Neural cell (in vitro differentiated cells): ENCODE measurements at regions not wholly inside any gene's neighbourhood (a gene's known extent, or its start where the extent isn't known, plus 50 kb on each side); places are given as distances from the start of the nearest gene placed in this dataset.
"Not testable (repeated sequence)": the region's sequence is repeated elsewhere in the genome, so short reads cannot be mapped to it uniquely, and the experiment has no call there.

Experiments used
- H2AFZ ChIP-seq: fragments of 200-600, 300-800 bp; sonication (generic), shearing (Covaris generic); 2 replicates; pipeline ENCODE4 v1.6.0; 2014; ENCODE audit warnings: low read depth, mild to moderate bottlenecking, antibody characterized with exemption, low read length, moderate library complexity
- H3F3A ChIP-seq: fragments of 200-600 bp; shearing (Covaris generic); 2 replicates; pipeline ENCODE4 v1.6.1; 2016; ENCODE audit warnings: mild to moderate bottlenecking, moderate library complexity, mixed read lengths, antibody characterized with exemption, low read length; ENCODE audit not compliant: insufficient read depth, poor library complexity, severe bottlenecking
- H3K27ac ChIP-seq: fragments of 200-600, 300-800 bp; sonication (generic), shearing (Covaris generic); 2 replicates; pipeline ENCODE4 v1.5.1; 2014; ENCODE audit warnings: mild to moderate bottlenecking, low read length, moderate library complexity
- H3K27me3 ChIP-seq: fragments of 300-800, 200-600 bp; sonication (generic), shearing (Covaris generic); 2 replicates; pipeline ENCODE4 v1.6.0; 2014; ENCODE audit warnings: mild to moderate bottlenecking, low read depth, low read length, moderate library complexity; ENCODE audit not compliant: insufficient read depth
- H3K36me3 ChIP-seq: fragments of 300-800, 200-600 bp; sonication (generic), shearing (Covaris generic); 2 replicates; pipeline ENCODE4 v1.5.1; 2014; ENCODE audit warnings: mild to moderate bottlenecking, antibody characterized with exemption, low read length, moderate library complexity; ENCODE audit not compliant: insufficient read depth
- H3K4me2 ChIP-seq: fragments of 300-800, 200-600 bp; sonication (generic), shearing (Covaris generic); 2 replicates; pipeline ENCODE4 v1.6.0; 2014; ENCODE audit warnings: mild to moderate bottlenecking, low read length
- H3K4me3 ChIP-seq: fragments of 300-800, 200-600 bp; sonication (generic), shearing (Covaris generic); 2 replicates; pipeline ENCODE4 v1.5.1; 2014; ENCODE audit warnings: mild to moderate bottlenecking, low read length, moderate library complexity
- H3K79me2 ChIP-seq: fragments of 200-600 bp; shearing (Covaris generic); replicated peaks from 2 replicates; pipeline ENCODE4 v1.6.0; 2014; ENCODE audit warnings: mild to moderate bottlenecking, low read length, moderate library complexity; ENCODE audit not compliant: insufficient read depth
- H3K9ac ChIP-seq: fragments of 300-800, 200-600 bp; sonication (generic), shearing (Covaris generic); 2 replicates; pipeline ENCODE4 v1.6.1; 2016; ENCODE audit warnings: mild to moderate bottlenecking, low read length, mixed read lengths
- H3K9me2 ChIP-seq: fragments of 200-600 bp; shearing (Covaris generic); 2 replicates; pipeline ENCODE4 v1.6.1; 2016; ENCODE audit warnings: mild to moderate bottlenecking, low read length, mixed read lengths; ENCODE audit not compliant: insufficient read depth
- H3K9me3 ChIP-seq: fragments of 200-600, 300-800 bp; sonication (generic), shearing (Covaris generic); 2 replicates; pipeline ENCODE4 v1.6.1; 2016; ENCODE audit warnings: mild to moderate bottlenecking, mixed run types, low read length, moderate library complexity, mixed read lengths
- H4K20me1 ChIP-seq: fragments of 200-600 bp; shearing (Covaris generic); 2 replicates; pipeline ENCODE4 v1.6.1; 2016; ENCODE audit warnings: mild to moderate bottlenecking, mixed run types; ENCODE audit not compliant: insufficient read depth
- EP300 ChIP-seq: fragments of 450-650 bp; conservative IDR thresholded peaks from 2 replicates; pipeline ENCODE4 v1.6.1; 2014; ENCODE audit warnings: antibody characterized with exemption, mild to moderate bottlenecking, moderate library complexity; ENCODE audit not compliant: poor library complexity, severe bottlenecking
- EZH2 ChIP-seq: fragments of 200-600, 300-800 bp; shearing (Covaris generic), sonication (generic); IDR thresholded peaks from 2 replicates; pipeline ENCODE4 v1.6.1; 2014; ENCODE audit warnings: antibody characterized with exemption, low read length, borderline replicate concordance, mild to moderate bottlenecking; ENCODE audit not compliant: insufficient read depth, poor library complexity, severe bottlenecking
- MXI1 ChIP-seq: fragments of 450-650 bp; conservative IDR thresholded peaks from 2 replicates; pipeline ENCODE4 v1.6.1; 2014; ENCODE audit warnings: antibody characterized with exemption, mild to moderate bottlenecking; ENCODE audit not compliant: poor library complexity, severe bottlenecking
- POLR2AphosphoS5 ChIP-seq: IDR thresholded peaks from 2 replicates; pipeline ENCODE4 v1.6.1; 2012
- RAD21 ChIP-seq: fragments of 450-650 bp; conservative IDR thresholded peaks from 2 replicates; pipeline ENCODE4 v1.6.1; 2014; ENCODE audit warnings: antibody characterized with exemption, mild to moderate bottlenecking, moderate library complexity
- SMC3 ChIP-seq: fragments of 450-650 bp; conservative IDR thresholded peaks from 2 replicates; pipeline ENCODE4 v1.6.1; 2014; ENCODE audit warnings: antibody characterized with exemption, mild to moderate bottlenecking, moderate library complexity; ENCODE audit not compliant: poor library complexity
- TAF1 ChIP-seq: IDR thresholded peaks from 2 replicates; pipeline ENCODE4 v1.6.1; 2012; ENCODE audit warnings: low read depth
- TF ChIP-seq, protein P1 (sequence below): fragments of 450-650 bp; IDR thresholded peaks from 2 replicates; pipeline ENCODE4 v1.5.1; 2014; ENCODE audit warnings: antibody characterized with exemption, mild to moderate bottlenecking, moderate library complexity; ENCODE audit not compliant: poor library complexity, severe bottlenecking
- TF ChIP-seq, protein P2 (sequence below): IDR thresholded peaks from 2 replicates; pipeline ENCODE4 v1.6.1; 2012; ENCODE audit warnings: borderline replicate concordance

DNA sequence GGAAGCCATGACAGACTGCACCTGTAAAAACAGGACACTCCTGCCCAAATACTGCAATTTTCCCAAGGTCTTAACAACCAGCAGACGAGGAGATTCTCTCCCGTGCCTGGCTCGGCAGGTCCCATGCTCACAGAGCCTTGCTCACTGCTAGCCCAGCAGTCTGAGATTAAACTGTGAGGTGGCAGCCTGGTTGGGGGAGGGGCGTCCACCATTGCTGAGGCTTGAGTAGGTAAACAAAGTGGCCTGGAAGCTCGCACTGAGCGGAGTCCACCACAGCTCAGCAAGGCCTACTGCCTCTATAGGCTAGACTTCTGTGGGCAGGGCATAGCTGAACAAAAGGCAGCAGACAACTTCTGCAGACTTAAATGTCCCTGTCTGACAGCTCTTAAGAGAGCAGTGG is 80.3 kb downstream of the ANXA5 start:
- not testable (repeated sequence) for H2AFZ ChIP-seq

DNA sequence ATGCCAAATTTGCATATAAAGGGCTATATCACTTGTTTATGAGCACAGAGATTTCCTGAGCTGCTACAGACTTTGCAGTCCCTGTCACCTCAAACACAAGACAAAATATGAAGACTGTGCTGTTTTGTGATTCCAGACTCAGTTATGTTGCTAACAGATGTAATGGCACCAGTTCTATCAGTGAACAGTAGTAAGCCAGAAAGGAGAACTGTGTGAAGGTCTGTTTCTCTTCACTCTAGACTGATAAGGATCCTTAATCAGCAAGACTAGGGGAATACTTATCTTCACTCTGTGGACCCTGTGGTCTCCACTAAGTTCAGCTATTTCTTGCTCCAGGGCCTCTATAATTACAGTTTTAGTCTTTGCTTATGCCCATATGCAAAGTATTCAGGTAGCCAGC is 82.7 kb downstream of the ANXA5 start:
- Histone ChIP-seq H3K36me3 (no peaks in the 10 kb centered on the region), H2AFZ (no peak overlapping the region), H3K9me3 (no peaks in the 10 kb centered on the region), H4K20me1 (no peaks in the 10 kb centered on the region), H3K79me2 (no peaks in the 10 kb centered on the region), H3K27me3 (no peaks in the 10 kb centered on the region), H3K9me2 (no peaks in the 10 kb centered on the region), H3K27ac (no peak overlapping the region), H3F3A (no peaks in the 10 kb centered on the region), H3K4me2 (no peak overlapping the region), H3K9ac (no peak overlapping the region), H3K4me3 (no peak overlapping the region)
- no peak for TF ChIP-seq MXI1
- no peak for TF ChIP-seq POLR2AphosphoS5
- TF ChIP-seq, protein P1, sequence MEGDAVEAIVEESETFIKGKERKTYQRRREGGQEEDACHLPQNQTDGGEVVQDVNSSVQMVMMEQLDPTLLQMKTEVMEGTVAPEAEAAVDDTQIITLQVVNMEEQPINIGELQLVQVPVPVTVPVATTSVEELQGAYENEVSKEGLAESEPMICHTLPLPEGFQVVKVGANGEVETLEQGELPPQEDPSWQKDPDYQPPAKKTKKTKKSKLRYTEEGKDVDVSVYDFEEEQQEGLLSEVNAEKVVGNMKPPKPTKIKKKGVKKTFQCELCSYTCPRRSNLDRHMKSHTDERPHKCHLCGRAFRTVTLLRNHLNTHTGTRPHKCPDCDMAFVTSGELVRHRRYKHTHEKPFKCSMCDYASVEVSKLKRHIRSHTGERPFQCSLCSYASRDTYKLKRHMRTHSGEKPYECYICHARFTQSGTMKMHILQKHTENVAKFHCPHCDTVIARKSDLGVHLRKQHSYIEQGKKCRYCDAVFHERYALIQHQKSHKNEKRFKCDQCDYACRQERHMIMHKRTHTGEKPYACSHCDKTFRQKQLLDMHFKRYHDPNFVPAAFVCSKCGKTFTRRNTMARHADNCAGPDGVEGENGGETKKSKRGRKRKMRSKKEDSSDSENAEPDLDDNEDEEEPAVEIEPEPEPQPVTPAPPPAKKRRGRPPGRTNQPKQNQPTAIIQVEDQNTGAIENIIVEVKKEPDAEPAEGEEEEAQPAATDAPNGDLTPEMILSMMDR: no peak
- TF ChIP-seq EP300: no peak
- TF ChIP-seq, protein P2, sequence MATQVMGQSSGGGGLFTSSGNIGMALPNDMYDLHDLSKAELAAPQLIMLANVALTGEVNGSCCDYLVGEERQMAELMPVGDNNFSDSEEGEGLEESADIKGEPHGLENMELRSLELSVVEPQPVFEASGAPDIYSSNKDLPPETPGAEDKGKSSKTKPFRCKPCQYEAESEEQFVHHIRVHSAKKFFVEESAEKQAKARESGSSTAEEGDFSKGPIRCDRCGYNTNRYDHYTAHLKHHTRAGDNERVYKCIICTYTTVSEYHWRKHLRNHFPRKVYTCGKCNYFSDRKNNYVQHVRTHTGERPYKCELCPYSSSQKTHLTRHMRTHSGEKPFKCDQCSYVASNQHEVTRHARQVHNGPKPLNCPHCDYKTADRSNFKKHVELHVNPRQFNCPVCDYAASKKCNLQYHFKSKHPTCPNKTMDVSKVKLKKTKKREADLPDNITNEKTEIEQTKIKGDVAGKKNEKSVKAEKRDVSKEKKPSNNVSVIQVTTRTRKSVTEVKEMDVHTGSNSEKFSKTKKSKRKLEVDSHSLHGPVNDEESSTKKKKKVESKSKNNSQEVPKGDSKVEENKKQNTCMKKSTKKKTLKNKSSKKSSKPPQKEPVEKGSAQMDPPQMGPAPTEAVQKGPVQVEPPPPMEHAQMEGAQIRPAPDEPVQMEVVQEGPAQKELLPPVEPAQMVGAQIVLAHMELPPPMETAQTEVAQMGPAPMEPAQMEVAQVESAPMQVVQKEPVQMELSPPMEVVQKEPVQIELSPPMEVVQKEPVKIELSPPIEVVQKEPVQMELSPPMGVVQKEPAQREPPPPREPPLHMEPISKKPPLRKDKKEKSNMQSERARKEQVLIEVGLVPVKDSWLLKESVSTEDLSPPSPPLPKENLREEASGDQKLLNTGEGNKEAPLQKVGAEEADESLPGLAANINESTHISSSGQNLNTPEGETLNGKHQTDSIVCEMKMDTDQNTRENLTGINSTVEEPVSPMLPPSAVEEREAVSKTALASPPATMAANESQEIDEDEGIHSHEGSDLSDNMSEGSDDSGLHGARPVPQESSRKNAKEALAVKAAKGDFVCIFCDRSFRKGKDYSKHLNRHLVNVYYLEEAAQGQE: no peak
- no peak for TF ChIP-seq TAF1
- no peak for TF ChIP-seq EZH2
- no peak for TF ChIP-seq SMC3
- no peak for TF ChIP-seq RAD21

More for the DNA sequence above, 80.3 kb downstream of the ANXA5 start:
- not testable (repeated sequence) for H3K9me3 ChIP-seq, H4K20me1 ChIP-seq, H3K79me2 ChIP-seq, H3K9ac ChIP-seq, H3K4me3 ChIP-seq, H3K9me2 ChIP-seq, H3K36me3 ChIP-seq, H3K4me2 ChIP-seq, H3K27me3 ChIP-seq, H3K27ac ChIP-seq, H3F3A ChIP-seq

DNA sequence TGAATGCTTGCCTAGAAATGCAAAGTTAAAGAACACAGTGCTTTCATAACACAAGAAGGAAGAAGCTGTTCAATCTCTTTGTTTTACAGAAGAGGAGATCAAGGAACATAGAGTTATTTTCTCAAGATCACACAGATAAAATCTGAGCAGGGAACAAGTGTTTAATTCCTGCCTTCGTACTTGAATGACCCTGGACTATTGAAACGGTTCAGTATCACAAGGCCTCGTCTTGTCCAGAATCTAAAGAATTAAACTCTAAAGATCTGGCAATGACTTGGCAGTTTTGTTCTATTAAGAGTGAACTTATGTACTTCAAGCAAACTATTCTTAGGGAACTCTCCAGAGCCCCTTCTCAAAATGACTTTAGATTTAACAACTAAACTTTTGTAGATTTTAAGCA is 97.7 kb downstream of the ANXA5 start:
- no peaks in the 10 kb centered on the region for H3K9me3 ChIP-seq
- no peak overlapping the region for H3K9ac ChIP-seq
- no peaks in the 10 kb centered on the region for H4K20me1 ChIP-seq
- no peaks in the 10 kb centered on the region for H3K36me3 ChIP-seq
- H3K79me2 ChIP-seq: no peaks in the 10 kb centered on the region
- no peaks in the 10 kb centered on the region for H3K9me2 ChIP-seq
- no peak overlapping the region for H3K4me2 ChIP-seq
- no peak overlapping the region for H3K4me3 ChIP-seq
- TF ChIP-seq RAD21: no peak
- no peak for TF ChIP-seq MXI1
- no peak for TF ChIP-seq EZH2
- TF ChIP-seq TAF1: no peak
- TF ChIP-seq, protein P2: no peak
- TF ChIP-seq EP300: no peak
- TF ChIP-seq SMC3: no peak
- TF ChIP-seq, protein P1: no peak
- no peak for TF ChIP-seq POLR2AphosphoS5
- no peak overlapping the region for H2AFZ ChIP-seq
- no peaks in the 10 kb centered on the region for H3K27me3 ChIP-seq
- H3K27ac ChIP-seq: no peak overlapping the region
- H3F3A ChIP-seq: no peaks in the 10 kb centered on the region
